GM21825 (cell line): ENCODE measurements at regions not wholly inside any gene's neighbourhood (a gene's known extent, or its start where the extent isn't known, plus 50 kb on each side); places are given as distances from the start of the nearest gene placed in this dataset.
"Not testable (repeated sequence)": the region's sequence is repeated elsewhere in the genome, so short reads cannot be mapped to it uniquely, and the experiment has no call there.

Experiments used
- ATAC-seq: cut with Tn5 transposase; IDR thresholded peaks from one replicate; pipeline ENCODE4 v1.9.1; 2021; ENCODE audit warnings: mild to moderate bottlenecking, moderate library complexity; ENCODE audit not compliant: unreplicated experiment

GRCh38 chr5:104367978-104368377 is 805.4 kb upstream of the NUDT12 start:
- ATAC-seq, result no peak

- no peak for ATAC-seq
These were observed 801.0 kb upstream of the NUDT12 start for GRCh38 chr5:104363567-104363966.

GRCh38 chr5:104361932-104362331 is 799.3 kb upstream of the NUDT12 start:
- ATAC-seq, result no peak

GRCh38 chr5:104355350-104355749 is 792.8 kb upstream of the NUDT12 start:
- ATAC-seq, result no peak

GRCh38 chr5:104353371-104353770 is 790.8 kb upstream of the NUDT12 start:
- no peak for ATAC-seq

- no peak for ATAC-seq
These were observed 790.4 kb upstream of the NUDT12 start for GRCh38 chr5:104352954-104353353.

- no peak for ATAC-seq
These were observed 784.6 kb upstream of the NUDT12 start for GRCh38 chr5:104347119-104347708.

GRCh38 chr5:104345222-104346016 is 782.8 kb upstream of the NUDT12 start:
- ATAC-seq, result no peak

- no peak for ATAC-seq
These were observed 782.2 kb upstream of the NUDT12 start for GRCh38 chr5:104344809-104345208.

- ATAC-seq, result no peak
These were observed 765.2 kb upstream of the NUDT12 start for GRCh38 chr5:104327801-104328200.

- ATAC-seq, result no peak
These were observed 764.4 kb upstream of the NUDT12 start for GRCh38 chr5:104326966-104327365.

GRCh38 chr5:104325356-104325755 is 762.8 kb upstream of the NUDT12 start:
- no peak for ATAC-seq

- not testable (repeated sequence) for ATAC-seq
These were observed 754.1 kb upstream of the NUDT12 start for GRCh38 chr5:104316676-104317075.

GRCh38 chr5:104312481-104312880 is 749.9 kb upstream of the NUDT12 start:
- no peak for ATAC-seq

GRCh38 chr5:104305602-104306001 is 743.0 kb upstream of the NUDT12 start:
- ATAC-seq, result no peak

- no peak for ATAC-seq
These were observed 737.6 kb upstream of the NUDT12 start for GRCh38 chr5:104299998-104300706.

GRCh38 chr5:104298518-104298917 is 735.9 kb upstream of the NUDT12 start:
- no peak for ATAC-seq

- no peak for ATAC-seq
These were observed 734.5 kb upstream of the NUDT12 start for GRCh38 chr5:104297076-104297475.

GRCh38 chr5:104295991-104296390 is 733.4 kb upstream of the NUDT12 start:
- no peak for ATAC-seq

- ATAC-seq, result no peak
These were observed 720.5 kb upstream of the NUDT12 start for GRCh38 chr5:104283136-104283535.

GRCh38 chr5:104273725-104274124 is 711.1 kb upstream of the NUDT12 start:
- no peak for ATAC-seq
